ENCODE measurements at regions not wholly inside any gene's neighbourhood (a gene's known extent, or its start where the extent isn't known, plus 50 kb on each side); places are given as distances from the start of the nearest gene placed in this dataset.
"Not testable (repeated sequence)": the region's sequence is repeated elsewhere in the genome, so short reads cannot be mapped to it uniquely, and the experiment has no call there.

DNA sequence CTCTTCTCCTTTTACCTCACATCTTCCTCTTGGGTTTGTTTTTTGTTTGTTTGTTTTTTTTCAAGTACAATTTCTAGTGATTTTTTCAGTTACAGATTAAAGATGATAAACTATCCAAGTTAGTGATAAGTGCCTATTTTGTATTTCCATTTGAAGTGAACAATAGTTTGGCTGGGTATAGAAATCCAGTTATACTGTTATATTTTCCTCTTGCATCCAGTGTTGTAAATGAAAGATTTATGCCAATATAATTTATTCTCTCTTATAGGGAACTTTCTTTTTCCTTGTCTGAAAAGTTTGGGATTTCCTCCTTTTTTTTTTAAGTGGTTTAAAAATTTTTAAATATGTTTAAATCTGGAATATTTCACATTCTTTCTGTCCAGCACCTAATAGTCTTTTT, 169.4 kb downstream of the CPEB2 start:
- Histone ChIP-seq H3K4me3 (ENCODE audit: low read length in 2 of 2) (no peak overlapping the region), H3K4me1 (ENCODE audit: control insufficient read depth in 1 of 2, insufficient read depth in 2 of 2, low read length in 2 of 2) (no peaks in the 10 kb centered on the region), H3K27ac (ENCODE audit: low read depth in 1 of 2, low read length in 2 of 2) (no peak overlapping the region), H3K9me3 (ENCODE audit: control insufficient read depth, low read length) (no peaks in the 10 kb centered on the region), H3K27me3 (ENCODE audit: control insufficient read depth in 1 of 2, insufficient read depth in 2 of 2, low read length in 1 of 2) (no peaks in the 10 kb centered on the region), H3K36me3 (ENCODE audit: control insufficient read depth in 1 of 2, insufficient read depth in 2 of 2, low read length in 1 of 2) (peaks cover 0 to 3% of the 10 kb centered on the region in 2 donors)
- intact Hi-C loops (cut with DNase I), result no loop called here
- ATAC-seq (ENCODE audit: low FRiP score) (no peak), DNase-seq (no peak)

- Histone ChIP-seq H3K4me1 (ENCODE audit: control insufficient read depth in 1 of 2, insufficient read depth in 2 of 2, low read length in 2 of 2) (no peaks in the 10 kb centered on the region), H3K27me3 (ENCODE audit: control insufficient read depth in 1 of 2, insufficient read depth in 2 of 2, low read length in 1 of 2) (no peaks in the 10 kb centered on the region), H3K27ac (ENCODE audit: low read depth in 1 of 2, low read length in 2 of 2) (no peak overlapping the region), H3K9me3 (ENCODE audit: control insufficient read depth, low read length) (no peaks in the 10 kb centered on the region), H3K4me3 (ENCODE audit: low read length in 2 of 2) (no peak overlapping the region), H3K36me3 (ENCODE audit: control insufficient read depth in 1 of 2, insufficient read depth in 2 of 2, low read length in 1 of 2) (peaks cover 0 to 3% of the 10 kb centered on the region in 2 donors)
- ATAC-seq (ENCODE audit: low FRiP score) (no peak), DNase-seq (no peak)
- intact Hi-C loops (cut with DNase I), result no loop called here
- WGBS, 2 donors, result 77 to 80% methylated on average over 4 of the region's 4 CpGs
Measured at GRCh38 chr4:15173251-15173650, 171.0 kb downstream of the CPEB2 start.

DNA sequence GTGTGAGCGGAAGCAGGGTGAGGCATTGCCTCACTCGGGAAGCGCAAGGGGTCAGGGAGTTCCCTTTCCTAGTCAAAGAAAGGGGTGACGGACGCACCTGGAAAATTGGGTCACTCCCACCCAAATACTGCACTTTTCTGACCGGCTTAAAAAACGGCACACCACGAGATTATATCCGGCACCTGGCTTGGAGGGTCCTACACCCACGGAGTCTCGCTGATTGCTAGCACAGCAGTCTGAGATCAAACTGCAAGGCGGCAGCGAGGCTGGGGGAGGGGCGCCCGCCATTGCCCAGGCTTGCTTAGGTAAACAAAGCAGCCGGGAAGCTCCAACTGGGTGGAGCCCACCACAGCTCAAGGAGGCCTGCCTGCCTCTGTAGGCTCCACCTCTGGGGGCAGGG, 171.9 kb downstream of the CPEB2 start:
- H3K27ac ChIP-seq (ENCODE audit: low read depth in 1 of 2, low read length in 2 of 2); H3K4me3 ChIP-seq (ENCODE audit: low read length in 2 of 2); intact Hi-C loops (cut with DNase I); DNase-seq; H3K36me3 ChIP-seq (ENCODE audit: control insufficient read depth in 1 of 2, insufficient read depth in 2 of 2, low read length in 1 of 2); H3K27me3 ChIP-seq (ENCODE audit: control insufficient read depth in 1 of 2, insufficient read depth in 2 of 2, low read length in 1 of 2); ATAC-seq (ENCODE audit: low FRiP score); H3K4me1 ChIP-seq (ENCODE audit: control insufficient read depth in 1 of 2, insufficient read depth in 2 of 2, low read length in 2 of 2); H3K9me3 ChIP-seq (ENCODE audit: control insufficient read depth, low read length): not testable (repeated sequence)
- 83 to 88% methylated on average over 11 of the region's 16 CpGs for WGBS, 2 donors

DNA sequence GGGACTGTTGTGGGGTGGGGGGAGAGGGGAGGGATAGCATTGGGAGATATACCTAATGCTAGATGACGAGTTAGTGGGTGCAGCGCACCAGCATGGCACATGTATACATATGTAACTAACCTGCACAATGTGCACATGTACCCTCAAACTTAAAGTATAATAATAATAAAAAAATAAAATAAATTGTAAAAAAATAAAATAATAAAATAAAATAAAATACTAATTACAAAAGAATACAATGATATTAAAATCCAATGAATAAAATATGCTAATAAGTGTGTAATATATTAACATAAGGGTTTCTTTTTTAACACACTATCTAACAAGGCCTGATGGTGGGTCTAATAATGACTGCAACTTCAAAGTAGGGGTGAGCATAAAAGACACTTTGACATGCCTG, 177.6 kb downstream of the CPEB2 start:
- DNase-seq; H3K27ac ChIP-seq (ENCODE audit: low read depth in 1 of 2, low read length in 2 of 2); H3K4me3 ChIP-seq (ENCODE audit: low read length in 2 of 2); H3K36me3 ChIP-seq (ENCODE audit: control insufficient read depth in 1 of 2, insufficient read depth in 2 of 2, low read length in 1 of 2); intact Hi-C loops (cut with DNase I); ATAC-seq (ENCODE audit: low FRiP score); H3K4me1 ChIP-seq (ENCODE audit: control insufficient read depth in 1 of 2, insufficient read depth in 2 of 2, low read length in 2 of 2); H3K27me3 ChIP-seq (ENCODE audit: control insufficient read depth in 1 of 2, insufficient read depth in 2 of 2, low read length in 1 of 2); H3K9me3 ChIP-seq (ENCODE audit: control insufficient read depth, low read length): not testable (repeated sequence)
- WGBS, 2 donors, result 78 to 89% methylated on average over 2 of the region's 2 CpGs

DNA sequence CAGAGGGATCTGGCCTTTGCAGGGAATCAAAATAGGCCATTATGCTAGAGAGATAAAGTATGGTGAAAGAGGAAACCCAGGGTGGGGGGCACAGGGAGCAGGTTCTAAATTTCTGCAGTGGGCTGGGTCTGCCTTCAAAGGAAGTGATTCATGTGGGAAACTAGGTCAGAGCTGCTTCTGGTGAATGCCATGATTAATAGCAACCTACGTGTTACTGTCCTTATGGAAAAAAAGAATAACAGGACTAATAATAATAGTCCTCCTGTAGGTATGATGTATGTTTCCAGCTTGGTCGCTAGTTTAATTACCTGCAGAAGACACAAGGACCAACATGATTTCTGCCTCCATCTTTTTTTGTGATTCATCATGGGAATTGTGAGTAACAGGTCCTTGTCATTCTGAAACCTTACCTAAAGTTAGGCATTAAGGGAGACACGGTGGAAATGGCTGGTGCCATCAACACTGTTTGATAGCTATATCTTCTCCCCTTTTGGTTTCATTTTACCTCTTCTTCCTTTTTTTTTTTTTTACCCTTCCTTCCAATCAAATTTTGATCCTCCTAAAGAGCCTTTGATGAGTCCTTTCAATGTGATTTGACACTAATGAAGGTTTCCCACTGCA, 180.4 kb downstream of the CPEB2 start:
- no peaks in the 10 kb centered on the region for H3K9me3 ChIP-seq (ENCODE audit: control insufficient read depth, low read length)
- 67 to 70% methylated on average over 3 of the region's 3 CpGs for WGBS, 2 donors
- no peak overlapping the region for H3K4me3 ChIP-seq (ENCODE audit: low read length in 2 of 2)
- no peaks in the 10 kb centered on the region for H3K27me3 ChIP-seq (ENCODE audit: control insufficient read depth in 1 of 2, insufficient read depth in 2 of 2, low read length in 1 of 2)
- H3K4me1 ChIP-seq (ENCODE audit: control insufficient read depth in 1 of 2, insufficient read depth in 2 of 2, low read length in 2 of 2), result peaks cover 0 to 3% of the 10 kb centered on the region in 2 donors
- H3K36me3 ChIP-seq (ENCODE audit: control insufficient read depth in 1 of 2, insufficient read depth in 2 of 2, low read length in 1 of 2), result peaks cover 0 to 1% of the 10 kb centered on the region in 2 donors
- no peak for ATAC-seq (ENCODE audit: low FRiP score)
- H3K27ac ChIP-seq (ENCODE audit: low read depth in 1 of 2, low read length in 2 of 2), result no peak overlapping the region
- intact Hi-C loops (cut with DNase I), result no loop called here
- DNase-seq, result no peak

GRCh38 chr4:15186149-15186548, 183.9 kb downstream of the CPEB2 start:
- Histone ChIP-seq H3K27me3 (ENCODE audit: control insufficient read depth in 1 of 2, insufficient read depth in 2 of 2, low read length in 1 of 2) (no peaks in the 10 kb centered on the region), H3K27ac (ENCODE audit: low read depth in 1 of 2, low read length in 2 of 2) (no peak overlapping the region), H3K36me3 (ENCODE audit: control insufficient read depth in 1 of 2, insufficient read depth in 2 of 2, low read length in 1 of 2) (peaks cover 0 to 1% of the 10 kb centered on the region in 2 donors), H3K4me1 (ENCODE audit: control insufficient read depth in 1 of 2, insufficient read depth in 2 of 2, low read length in 2 of 2) (peaks cover 0 to 3% of the 10 kb centered on the region in 2 donors), H3K4me3 (ENCODE audit: low read length in 2 of 2) (no peak overlapping the region), H3K9me3 (ENCODE audit: control insufficient read depth, low read length) (no peaks in the 10 kb centered on the region)
- DNase-seq, result no peak
- no peak for ATAC-seq (ENCODE audit: low FRiP score)
- intact Hi-C loops (cut with DNase I), result no loop called here
- 68 to 76% methylated on average over 5 of the region's 5 CpGs for WGBS, 2 donors

DNA sequence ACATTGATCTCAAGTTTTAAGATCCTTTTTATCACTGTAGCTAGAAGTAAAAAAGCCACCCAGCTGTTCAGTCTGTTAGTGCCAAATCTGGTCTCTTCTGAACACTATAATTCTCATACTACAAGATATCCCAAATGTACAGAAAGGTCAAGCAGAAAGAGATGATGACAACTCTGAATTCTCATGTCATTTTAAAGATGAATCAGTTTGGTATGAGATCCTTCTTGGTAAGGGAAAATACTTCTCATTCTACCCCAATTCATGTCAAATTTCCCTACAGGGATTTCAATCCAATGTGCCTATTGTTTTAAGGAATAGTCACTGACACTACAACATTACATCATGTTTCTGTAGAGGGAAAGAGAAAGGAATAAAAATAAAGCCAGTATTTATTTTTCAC, 184.5 kb downstream of the CPEB2 start:
- DNase-seq (no peak), ATAC-seq (ENCODE audit: low FRiP score) (no peak)
- peaks cover 0 to 1% of the 10 kb centered on the region in 2 donors for H3K36me3 ChIP-seq (ENCODE audit: control insufficient read depth in 1 of 2, insufficient read depth in 2 of 2, low read length in 1 of 2)
- no peak overlapping the region for H3K27ac ChIP-seq (ENCODE audit: low read depth in 1 of 2, low read length in 2 of 2)
- intact Hi-C loops (cut with DNase I), result no loop called here
- H3K4me1 ChIP-seq (ENCODE audit: control insufficient read depth in 1 of 2, insufficient read depth in 2 of 2, low read length in 2 of 2), result peaks cover 0 to 3% of the 10 kb centered on the region in 2 donors
- no peaks in the 10 kb centered on the region for H3K27me3 ChIP-seq (ENCODE audit: control insufficient read depth in 1 of 2, insufficient read depth in 2 of 2, low read length in 1 of 2)
- H3K9me3 ChIP-seq (ENCODE audit: control insufficient read depth, low read length), result no peaks in the 10 kb centered on the region
- no peak overlapping the region for H3K4me3 ChIP-seq (ENCODE audit: low read length in 2 of 2)

DNA sequence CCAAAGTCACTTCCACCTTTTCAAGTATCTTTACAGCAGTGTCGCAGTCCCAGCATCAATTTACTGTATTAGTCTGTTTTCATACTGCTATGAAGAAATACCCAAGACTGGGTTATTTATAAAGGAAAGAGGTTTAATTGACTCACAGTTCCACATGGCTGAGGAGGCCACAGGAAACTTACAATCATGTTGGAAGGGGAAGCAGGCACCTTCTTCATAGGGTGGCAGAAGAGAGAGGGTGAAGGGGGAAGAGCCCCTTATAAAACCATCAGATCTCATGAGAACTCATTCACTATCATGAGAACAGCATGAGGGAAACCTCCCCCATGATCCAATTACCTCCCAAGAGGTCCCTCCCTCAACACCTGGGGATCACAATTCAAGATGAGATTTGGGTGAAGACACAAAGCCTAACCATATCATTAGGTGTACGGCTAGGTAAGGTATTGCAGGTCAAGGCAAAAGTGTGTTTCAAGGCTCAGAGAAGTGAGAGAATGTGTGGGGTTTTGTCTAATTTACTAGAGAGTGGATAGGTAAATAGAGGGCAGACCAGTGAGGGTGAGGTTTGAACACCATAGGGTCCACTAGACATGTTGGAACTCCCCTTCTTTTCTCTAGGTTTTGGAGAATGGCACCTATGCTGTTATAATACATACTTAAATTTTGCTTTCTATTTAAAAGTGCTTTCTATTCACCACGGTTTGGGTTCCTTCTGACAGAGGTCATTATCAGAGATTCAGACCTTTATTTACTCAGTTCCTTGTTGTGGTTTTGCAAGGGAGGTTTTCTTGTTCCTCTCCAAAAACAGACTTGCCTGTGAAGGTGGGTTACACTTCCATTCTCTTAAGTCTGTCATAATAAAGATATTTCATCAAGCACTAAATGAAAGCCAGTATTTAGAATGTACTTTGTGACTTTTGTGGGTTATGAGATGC, 186.6 kb downstream of the CPEB2 start:
- Histone ChIP-seq H3K27me3 (ENCODE audit: control insufficient read depth in 1 of 2, insufficient read depth in 2 of 2, low read length in 1 of 2) (no peaks in the 10 kb centered on the region), H3K36me3 (ENCODE audit: control insufficient read depth in 1 of 2, insufficient read depth in 2 of 2, low read length in 1 of 2) (no peaks in the 10 kb centered on the region), H3K9me3 (ENCODE audit: control insufficient read depth, low read length) (no peaks in the 10 kb centered on the region), H3K27ac (ENCODE audit: low read depth in 1 of 2, low read length in 2 of 2) (no peak overlapping the region), H3K4me1 (ENCODE audit: control insufficient read depth in 1 of 2, insufficient read depth in 2 of 2, low read length in 2 of 2) (peaks cover 0 to 4% of the 10 kb centered on the region in 2 donors), H3K4me3 (ENCODE audit: low read length in 2 of 2) (no peak overlapping the region)
- ATAC-seq (ENCODE audit: low FRiP score), result no peak
- WGBS, 2 donors, result 70 to 73% methylated on average over 3 of the region's 3 CpGs
- intact Hi-C loops (cut with DNase I), result no loop called here
- no peak for DNase-seq

GRCh38 chr4:15194520-15194919, 192.2 kb downstream of the CPEB2 start:
- WGBS, 2 donors, result 80 to 93% methylated on average over 2 of the region's 2 CpGs
- intact Hi-C loops (cut with DNase I), result no loop called here
- Histone ChIP-seq H3K4me3 (ENCODE audit: low read length in 2 of 2) (no peak overlapping the region), H3K27ac (ENCODE audit: low read depth in 1 of 2, low read length in 2 of 2) (no peak overlapping the region), H3K27me3 (ENCODE audit: control insufficient read depth in 1 of 2, insufficient read depth in 2 of 2, low read length in 1 of 2) (no peaks in the 10 kb centered on the region), H3K4me1 (ENCODE audit: control insufficient read depth in 1 of 2, insufficient read depth in 2 of 2, low read length in 2 of 2) (peaks cover 1 to 6% of the 10 kb centered on the region in 2 donors), H3K9me3 (ENCODE audit: control insufficient read depth, low read length) (no peaks in the 10 kb centered on the region), H3K36me3 (ENCODE audit: control insufficient read depth in 1 of 2, insufficient read depth in 2 of 2, low read length in 1 of 2) (no peaks in the 10 kb centered on the region)
- DNase-seq (no peak), ATAC-seq (ENCODE audit: low FRiP score) (no peak)
